HS-27A (cell line): ENCODE measurements at regions not wholly inside any gene's neighbourhood (a gene's known extent, or its start where the extent isn't known, plus 50 kb on each side); places are given as distances from the start of the nearest gene placed in this dataset.

ENCODE experiments used
- DNase-seq: peaks from one replicate; pipeline ENCODE4 v3.0.0-alpha.2; 2012; ENCODE audit warnings: low read depth, missing footprints

GRCh38 chr14:60349663-60350365 lies 100.8 kb downstream of the PPM1A start:
- peak; percentile 23 for DNase-seq

GRCh38 chr14:60350366-60350720 lies 101.3 kb downstream of the PPM1A start:
- no peak for DNase-seq

GRCh38 chr14:60353420-60353819 lies 104.4 kb downstream of the PPM1A start:
- no peak for DNase-seq

- no peak for DNase-seq
These were observed 106.7 kb downstream of the PPM1A start for GRCh38 chr14:60355768-60356167.

DNA sequence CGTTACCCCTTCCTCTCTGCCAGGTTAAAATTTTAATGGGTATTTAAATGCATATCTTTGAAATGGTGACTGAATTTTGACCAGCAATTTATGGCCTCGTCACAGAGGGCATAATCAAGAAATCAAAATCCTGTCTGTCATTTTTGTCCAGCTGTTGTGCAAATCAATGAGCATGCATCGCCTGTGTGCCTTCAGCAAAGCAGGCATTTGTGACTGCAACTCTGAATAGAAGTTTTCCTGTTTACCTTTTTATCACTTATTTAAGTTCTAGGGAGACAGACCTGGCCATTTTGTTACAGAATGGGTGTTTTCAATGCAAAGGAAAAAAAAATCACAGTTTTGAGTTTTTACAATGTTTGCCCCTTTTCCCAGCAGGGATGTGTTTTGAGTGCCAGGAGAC lies 107.4 kb downstream of the PPM1A start:
- no peak for DNase-seq

DNA sequence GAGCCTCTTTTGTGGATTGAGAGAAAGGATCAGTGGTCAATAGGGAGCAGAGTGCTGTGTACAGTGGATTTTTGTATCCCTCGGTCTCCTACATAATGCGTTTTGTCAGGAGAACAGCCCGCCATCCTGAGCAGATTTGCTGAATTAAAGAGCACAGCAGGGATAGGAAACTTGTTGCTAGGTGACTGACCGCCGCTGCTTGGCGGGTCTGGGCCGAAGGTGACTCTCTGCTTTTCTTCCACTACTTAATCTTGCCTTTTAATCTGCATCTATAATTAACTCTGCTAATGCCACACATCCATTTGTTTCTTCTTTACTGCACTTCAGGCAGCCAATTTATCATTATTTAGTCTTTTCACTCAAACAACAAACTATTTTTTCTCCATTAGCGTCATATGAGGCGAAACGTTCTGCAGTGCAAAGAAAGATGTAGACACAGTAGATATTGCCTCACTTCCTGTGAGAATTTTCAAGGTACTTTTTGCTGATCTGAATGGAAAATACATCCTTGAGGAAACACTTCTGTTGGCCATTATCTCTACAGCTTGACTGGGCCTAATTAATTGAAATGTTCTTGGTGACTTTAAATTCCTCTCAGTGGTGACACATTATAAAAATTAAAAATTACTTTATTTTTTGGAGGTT lies 108.0 kb downstream of the PPM1A start:
- no peak for DNase-seq

GRCh38 chr14:60357551-60358149 lies 108.6 kb downstream of the PPM1A start:
- no peak for DNase-seq

DNA sequence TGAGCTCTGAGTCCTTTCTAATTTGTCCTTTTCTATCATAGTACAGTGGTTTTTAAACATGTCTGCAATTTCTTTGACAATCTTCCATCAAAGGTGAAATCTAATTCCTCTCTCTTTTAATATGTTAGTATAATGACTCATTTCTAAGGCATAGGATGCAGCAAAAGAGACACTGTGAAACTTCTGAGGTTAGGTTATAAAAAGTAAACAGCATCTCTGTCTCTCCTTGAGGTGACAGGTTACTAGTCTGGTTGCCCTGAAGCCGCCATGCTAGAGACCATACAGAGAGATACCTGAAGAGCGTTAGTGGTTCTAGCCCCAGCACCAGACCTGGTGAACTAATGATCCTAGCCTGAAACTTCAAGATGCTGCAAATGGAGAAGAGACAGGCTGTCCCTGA lies 114.3 kb downstream of the PPM1A start:
- no peak for DNase-seq

- no peak for DNase-seq
These were observed 114.7 kb downstream of the PPM1A start for GRCh38 chr14:60363687-60364086.

- no peak for DNase-seq
These were observed 104.0 kb downstream of the C14orf39 start for GRCh38 chr14:60381909-60382308.
